Keratinocyte (primary cell): ENCODE measurements at regions not wholly inside any gene's neighbourhood (a gene's known extent, or its start where the extent isn't known, plus 50 kb on each side); places are given as distances from the start of the nearest gene placed in this dataset.

Experiments
- CTCF ChIP-seq, 3 experiments: IDR thresholded peaks in 1 of 3; conservative IDR thresholded peaks in 1 of 3; optimal IDR thresholded peaks in 1 of 3; 2 replicates in 2 of 3; 3 replicates in 1 of 3; pipeline versions ENCODE3 to v1.5.1; 2011; ENCODE audit warnings: low read length in 3 of 3, mild to moderate bottlenecking in 3 of 3, moderate library complexity in 2 of 3, control low read depth in 1 of 3, inconsistent platforms in 1 of 3; ENCODE audit not compliant: insufficient read depth in 2 of 3; ENCODE audit errors: extremely low read depth in 1 of 3
- EZH2 ChIP-seq: IDR thresholded peaks from one replicate; pipeline ENCODE4 v1.6.1; 2012; ENCODE audit warnings: inconsistent platforms, mild to moderate bottlenecking, low read length, moderate library complexity

GRCh38 chr5:172572440-172572839 is 68.6 kb upstream of the NEURL1B start:
- TF ChIP-seq EZH2 (no peak), CTCF (optimal IDR thresholded peaks at IDR 0.05 in 1 of 3, IDR thresholded peaks at IDR 0.05 in 1 of 3, conservative IDR thresholded peaks at IDR 0.05 in 1 of 3; ENCODE audit: extremely low read depth in 1 of 3, insufficient read depth in 2 of 3, low read length in 3 of 3) (no peak)
